IPS DF 19.7 (cell line): ENCODE measurements at regions not wholly inside any gene's neighbourhood (a gene's known extent, or its start where the extent isn't known, plus 50 kb on each side); places are given as distances from the start of the nearest gene placed in this dataset.
"Not testable (repeated sequence)": the region's sequence is repeated elsewhere in the genome, so short reads cannot be mapped to it uniquely, and the experiment has no call there.

ENCODE experiments used
- DNase-seq: peaks from one replicate; pipeline ENCODE4 v3.0.0-alpha.2; 2013; ENCODE audit warnings: low read depth, low spot score

DNA sequence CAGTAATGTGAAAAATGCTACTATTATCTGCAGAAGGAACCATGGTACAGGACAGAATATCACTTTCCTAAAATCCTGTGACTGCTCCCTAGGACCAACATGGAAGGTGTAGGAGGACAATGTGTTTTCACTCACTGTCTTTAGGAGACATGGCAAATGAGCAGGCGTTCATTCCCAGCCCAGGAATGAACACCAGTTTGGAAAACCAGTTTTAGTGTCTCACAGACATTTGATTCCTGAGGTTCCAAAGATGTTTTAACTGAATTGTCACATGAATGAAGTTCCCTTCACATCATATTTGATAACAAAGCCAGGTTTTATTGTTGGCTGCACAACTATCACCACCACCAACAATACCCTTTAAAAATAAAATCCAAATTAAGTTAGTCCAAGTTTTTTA is 178.2 kb downstream of the ENC1 start:
- no peak for DNase-seq

GRCh38 chr5:74461251-74461650 is 179.3 kb downstream of the ENC1 start:
- no peak for DNase-seq

DNA sequence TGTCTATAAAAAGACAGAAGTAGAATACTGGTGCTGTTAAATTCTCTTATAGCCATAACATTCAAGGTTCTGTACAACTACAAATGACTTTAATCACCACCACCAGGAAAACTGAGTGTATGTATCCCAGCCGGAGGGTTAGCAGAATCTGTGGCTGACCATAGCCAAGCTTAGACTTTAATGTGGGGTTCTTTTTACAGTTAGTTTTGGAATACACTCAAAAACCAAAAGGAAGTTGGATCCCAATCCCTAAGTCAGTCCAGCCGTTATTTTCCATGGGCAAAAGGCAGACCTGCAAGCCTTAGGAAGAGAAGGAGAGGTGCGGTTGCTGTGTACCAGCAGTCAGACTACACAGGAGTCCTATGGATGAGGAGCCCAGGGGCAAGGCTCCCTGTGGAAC is 179.8 kb downstream of the ENC1 start:
- DNase-seq: no peak

DNA sequence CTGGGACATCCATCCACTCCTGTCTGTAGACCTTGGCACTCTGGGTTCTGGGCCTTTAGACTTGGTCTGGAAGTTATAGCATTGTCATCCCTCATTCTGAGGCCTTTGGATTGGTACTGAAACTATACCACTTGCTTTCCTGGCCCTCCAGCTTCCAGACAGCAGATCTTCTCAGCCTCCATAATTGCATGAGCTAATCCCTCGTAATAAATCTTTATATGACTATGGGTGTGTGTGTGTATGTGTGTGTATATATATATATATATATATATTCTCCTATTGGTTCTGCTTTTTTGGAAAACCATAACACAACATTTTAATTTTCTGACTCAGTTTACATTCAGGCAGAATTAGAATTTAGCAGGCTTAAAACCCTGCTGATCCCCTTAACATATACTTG is 180.5 kb downstream of the ENC1 start:
- DNase-seq: no peak

DNA sequence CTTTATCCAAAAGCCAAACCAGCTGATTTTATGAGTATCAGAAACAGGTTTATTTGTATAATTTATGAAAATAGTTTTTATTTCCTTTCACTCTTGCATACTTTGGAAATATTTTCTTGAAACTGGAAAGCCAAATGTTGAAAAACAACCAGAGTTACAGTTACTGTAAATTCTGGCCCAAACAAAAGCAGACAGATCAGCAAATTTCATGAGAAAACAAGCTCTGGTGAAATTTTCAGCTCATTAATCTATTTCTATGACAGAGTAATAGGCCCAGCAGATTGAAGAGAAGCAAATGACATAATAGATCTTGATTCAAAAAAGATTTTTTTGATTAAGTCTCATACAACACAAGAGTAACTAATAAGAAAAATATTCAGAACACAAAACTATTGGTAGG is 182.7 kb downstream of the ENC1 start:
- no peak for DNase-seq

DNA sequence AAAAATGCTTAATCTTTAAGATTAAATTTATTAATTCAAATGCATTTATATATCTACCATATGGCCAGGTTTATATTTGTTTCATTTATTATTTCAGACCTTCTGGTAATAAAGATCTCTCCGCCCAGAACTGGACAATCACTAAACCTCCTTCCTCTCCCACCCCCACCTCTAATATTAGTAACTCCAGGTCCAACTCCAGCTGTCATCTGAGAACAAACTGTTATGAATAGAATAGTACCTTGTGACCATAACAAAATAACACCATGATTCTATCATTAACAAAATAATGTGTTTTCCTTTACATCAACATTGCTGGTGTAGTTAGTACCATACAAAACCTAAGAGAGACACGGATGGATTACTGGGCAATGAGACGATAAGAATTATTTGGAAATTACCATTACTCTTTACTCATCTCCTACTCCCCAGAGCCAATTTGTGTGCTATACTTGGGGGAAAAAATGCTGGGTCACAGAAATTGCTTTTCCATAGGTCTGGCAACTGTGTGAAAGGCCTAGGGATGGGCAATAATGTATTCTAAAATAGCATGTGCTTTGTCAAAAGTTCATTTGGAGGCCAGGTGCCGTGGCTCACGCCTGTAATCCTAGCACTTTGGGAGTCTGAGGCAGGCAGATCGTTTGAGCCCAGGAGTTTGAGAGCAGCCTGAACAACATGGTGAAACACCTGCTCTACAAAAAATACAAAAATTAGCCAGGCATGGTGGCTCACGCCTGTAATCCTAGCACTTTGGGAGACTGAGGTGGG is 186.1 kb downstream of the ENC1 start:
- no peak for DNase-seq

DNA sequence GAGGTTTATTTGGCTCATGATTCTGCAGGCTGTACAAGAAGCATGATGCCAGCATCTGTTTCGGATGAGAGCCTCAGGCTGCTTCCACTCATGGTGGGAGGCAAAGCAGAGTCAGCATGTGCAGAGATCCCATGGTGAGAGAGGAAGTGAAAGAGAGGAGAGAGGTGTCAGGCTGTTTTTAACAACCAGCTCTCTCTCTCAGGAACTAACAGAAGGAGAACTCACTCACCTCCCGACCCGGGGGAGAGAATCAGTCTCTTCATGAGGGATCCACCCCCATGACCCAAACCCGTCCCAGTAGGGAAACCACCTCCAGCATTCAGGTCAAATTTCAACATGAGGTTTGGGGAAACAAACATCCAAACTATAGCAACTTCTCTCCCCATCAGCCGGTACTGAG is 187.7 kb downstream of the ENC1 start:
- no peak for DNase-seq

- no peak for DNase-seq
Measured at GRCh38 chr5:74450095-74450494, 190.4 kb downstream of the ENC1 start.

DNA sequence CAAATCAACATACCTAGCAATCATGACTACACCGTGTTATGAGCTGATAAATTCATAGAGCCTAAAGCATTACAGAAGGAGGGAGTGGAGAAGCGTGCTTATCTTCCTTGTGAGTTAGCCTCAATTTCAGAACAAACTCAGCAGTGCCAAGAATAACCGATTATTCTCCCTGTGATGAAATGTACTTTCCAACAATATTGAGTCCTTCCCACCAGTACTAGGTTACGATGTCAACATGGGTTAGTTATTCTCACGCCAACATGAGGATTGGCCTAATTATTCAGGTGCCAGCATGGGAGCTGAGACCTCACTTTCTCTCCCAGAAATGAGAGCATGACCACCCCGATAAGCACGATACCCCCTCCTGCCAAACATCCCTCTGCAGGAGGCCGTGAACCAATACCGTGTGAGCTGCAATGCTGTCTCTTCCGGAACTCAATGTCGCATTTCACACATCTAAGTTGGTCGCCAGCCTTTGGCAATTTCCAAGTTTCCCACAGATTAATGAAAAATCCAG is 193.7 kb downstream of the ENC1 start:
- no peak for DNase-seq

DNA sequence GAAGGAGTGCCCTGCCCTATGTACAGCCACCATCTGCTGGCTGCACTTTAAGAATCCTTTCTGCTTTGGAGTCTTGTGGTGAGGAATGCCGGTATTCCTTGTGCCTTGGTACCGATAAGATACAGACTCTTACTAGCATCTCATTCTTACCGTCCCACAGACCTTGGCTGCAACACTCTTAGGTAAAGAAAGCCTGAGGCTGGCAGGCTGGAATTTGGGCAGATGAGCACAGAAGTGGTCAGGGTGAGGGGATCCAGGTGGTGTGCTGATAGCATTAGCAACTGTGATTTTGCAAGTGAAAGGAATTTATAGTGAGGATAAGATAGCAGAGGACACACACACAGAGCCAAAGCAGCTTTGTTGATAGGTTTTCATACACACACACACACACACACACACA is 198.1 kb downstream of the ENC1 start:
- DNase-seq: peak; percentile 15

- DNase-seq: no peak
Measured at GRCh38 chr5:74441616-74442015, 198.9 kb downstream of the ENC1 start.

- no peak for DNase-seq
Measured at GRCh38 chr5:74440341-74440740, 200.2 kb downstream of the ENC1 start.

- not testable (repeated sequence) for DNase-seq
Measured at GRCh38 chr5:74437870-74438269, 202.7 kb downstream of the ENC1 start.

- no peak for DNase-seq
Measured at GRCh38 chr5:74433896-74434829, 206.4 kb downstream of the ENC1 start.

GRCh38 chr5:74433255-74433895 is 207.2 kb downstream of the ENC1 start:
- peak; percentile 47 for DNase-seq

GRCh38 chr5:74432721-74433120 is 207.8 kb downstream of the ENC1 start:
- no peak for DNase-seq

GRCh38 chr5:74432216-74432615 is 208.3 kb downstream of the ENC1 start:
- no peak for DNase-seq

DNA sequence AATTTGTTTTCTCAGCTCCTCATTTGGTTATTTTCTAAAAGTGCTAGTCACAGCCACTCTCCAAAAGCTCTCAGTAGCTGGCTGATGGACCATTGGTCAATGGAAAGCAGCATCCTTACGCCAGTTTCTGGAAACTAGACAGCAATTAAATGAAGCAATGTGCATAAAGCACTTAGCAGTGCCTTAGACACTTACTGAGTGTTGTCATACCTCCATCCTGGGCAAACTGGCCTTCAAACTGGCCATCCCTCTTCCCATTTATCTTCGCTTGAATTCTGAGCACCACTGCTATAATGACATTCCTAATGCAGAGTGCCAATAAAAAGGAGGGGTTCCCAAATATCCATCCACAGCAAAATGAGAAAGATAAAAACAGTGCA is 209.2 kb downstream of the ENC1 start:
- DNase-seq: no peak

- no peak for DNase-seq
Measured at GRCh38 chr5:74430631-74431289, 209.8 kb downstream of the ENC1 start.

- no peak for DNase-seq
Measured at GRCh38 chr5:74429495-74429894, 211.0 kb downstream of the ENC1 start.

DNA sequence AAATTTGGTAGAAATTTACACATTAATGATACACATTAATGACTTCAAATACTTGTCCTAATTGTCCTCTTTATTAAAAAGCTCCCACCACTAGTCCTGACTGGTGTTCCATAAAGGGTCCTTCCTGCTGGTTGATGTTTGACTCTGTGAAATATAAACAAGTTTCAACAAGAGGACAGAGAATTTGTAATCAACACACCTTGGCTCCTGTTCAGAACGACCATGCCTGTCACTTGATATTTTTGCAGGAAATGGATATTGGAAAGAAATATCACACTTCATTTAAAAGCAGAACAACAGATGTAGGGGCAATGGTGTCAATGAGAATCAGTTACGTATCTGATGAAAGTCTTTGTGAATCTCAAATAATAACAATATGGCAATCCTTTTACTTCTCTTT is 211.7 kb downstream of the ENC1 start:
- no peak for DNase-seq

- DNase-seq: no peak
Measured at GRCh38 chr5:74428275-74428674, 212.3 kb downstream of the ENC1 start.
